ENCODE measurements at regions not wholly inside any gene's neighbourhood (a gene's known extent, or its start where the extent isn't known, plus 50 kb on each side); places are given as distances from the start of the nearest gene placed in this dataset.

GRCh38 chr5:123960526-123960925 is 448.5 kb downstream of the CSNK1G3 start:
- no peak for TF ChIP-seq CTCF (IDR thresholded peaks at IDR 0.05 in 4 of 5, conservative IDR thresholded peaks at IDR 0.05 in 1 of 5)
- no peak for TF ChIP-seq POLR2A (IDR thresholded peaks at IDR 0.05)

Measured in gastrocnemius medialis (tissue), 4 donors.